Mesothelial cell of epicardium (in vitro differentiated cells): ENCODE measurements at regions not wholly inside any gene's neighbourhood (a gene's known extent, or its start where the extent isn't known, plus 50 kb on each side); places are given as distances from the start of the nearest gene placed in this dataset.
"Not testable (repeated sequence)": the region's sequence is repeated elsewhere in the genome, so short reads cannot be mapped to it uniquely, and the experiment has no call there.

ENCODE experiments used
- DNase-seq, 2 experiments: peaks; one replicate each; pipeline ENCODE4 v3.0.0; 2021; ENCODE audit warnings: low spot score in 2 of 2; ENCODE audit not compliant: unreplicated experiment in 2 of 2
- H3K27ac Mint-ChIP-seq: 2 replicates; pipeline ENCODE4 v1.8.0; 2021; ENCODE audit warnings: mixed read lengths
- H3K27me3 Mint-ChIP-seq: 2 replicates; pipeline ENCODE4 v1.8.0; 2021; ENCODE audit warnings: low read depth, mixed read lengths
- H3K36me3 Mint-ChIP-seq: 2 replicates; pipeline ENCODE4 v1.8.0; 2021; ENCODE audit warnings: mixed read lengths
- H3K4me1 Mint-ChIP-seq: 2 replicates; pipeline ENCODE4 v1.8.0; 2021; ENCODE audit warnings: mixed read lengths
- H3K4me3 Mint-ChIP-seq: 2 replicates; pipeline ENCODE4 v1.8.0; 2021; ENCODE audit warnings: mild to moderate bottlenecking, moderate library complexity, mixed read lengths
- H3K9me3 Mint-ChIP-seq: 2 replicates; pipeline ENCODE4 v1.8.0; 2021; ENCODE audit warnings: mixed read lengths
- TF ChIP-seq, protein P1 (sequence below): fragments of 200-600 bp; sonication (generic); IDR thresholded peaks from one replicate; pipeline ENCODE4 v1.5.0; 2021; ENCODE audit warnings: antibody characterized with exemption; ENCODE audit not compliant: unreplicated experiment

DNA sequence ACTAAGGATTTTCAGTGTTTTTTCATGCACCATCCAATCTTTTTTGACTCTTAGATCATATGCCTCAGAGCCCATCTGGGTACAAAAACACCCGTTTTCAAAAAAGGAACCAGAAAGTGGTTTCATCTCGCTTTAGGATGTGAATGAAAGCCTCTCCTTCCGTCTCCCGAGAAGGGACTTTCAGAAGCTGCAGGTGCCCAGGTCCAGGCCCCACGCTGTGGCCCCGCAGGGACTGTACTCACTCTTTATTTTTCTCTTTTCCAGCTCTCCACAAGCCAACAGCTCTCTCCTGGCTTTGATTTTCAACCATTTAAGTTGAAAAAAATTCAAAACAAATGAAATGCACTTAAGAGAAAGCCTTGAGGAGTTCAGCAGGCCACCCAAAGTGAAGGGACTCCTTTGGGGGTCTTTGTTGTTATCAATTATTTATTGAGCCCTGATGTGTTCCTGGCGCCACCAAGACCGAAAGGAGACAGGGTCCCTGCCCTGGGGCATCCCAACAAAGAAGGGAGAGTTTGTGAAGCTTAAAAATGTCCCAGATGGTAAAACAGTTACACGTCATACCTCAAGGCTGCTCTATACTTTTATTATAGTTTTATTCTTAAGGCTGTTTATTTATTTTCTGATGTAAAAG, 467.3 kb downstream of the PREX1 start:
- no peak overlapping the region for H3K4me3 Mint-ChIP-seq
- TF ChIP-seq, protein P1, sequence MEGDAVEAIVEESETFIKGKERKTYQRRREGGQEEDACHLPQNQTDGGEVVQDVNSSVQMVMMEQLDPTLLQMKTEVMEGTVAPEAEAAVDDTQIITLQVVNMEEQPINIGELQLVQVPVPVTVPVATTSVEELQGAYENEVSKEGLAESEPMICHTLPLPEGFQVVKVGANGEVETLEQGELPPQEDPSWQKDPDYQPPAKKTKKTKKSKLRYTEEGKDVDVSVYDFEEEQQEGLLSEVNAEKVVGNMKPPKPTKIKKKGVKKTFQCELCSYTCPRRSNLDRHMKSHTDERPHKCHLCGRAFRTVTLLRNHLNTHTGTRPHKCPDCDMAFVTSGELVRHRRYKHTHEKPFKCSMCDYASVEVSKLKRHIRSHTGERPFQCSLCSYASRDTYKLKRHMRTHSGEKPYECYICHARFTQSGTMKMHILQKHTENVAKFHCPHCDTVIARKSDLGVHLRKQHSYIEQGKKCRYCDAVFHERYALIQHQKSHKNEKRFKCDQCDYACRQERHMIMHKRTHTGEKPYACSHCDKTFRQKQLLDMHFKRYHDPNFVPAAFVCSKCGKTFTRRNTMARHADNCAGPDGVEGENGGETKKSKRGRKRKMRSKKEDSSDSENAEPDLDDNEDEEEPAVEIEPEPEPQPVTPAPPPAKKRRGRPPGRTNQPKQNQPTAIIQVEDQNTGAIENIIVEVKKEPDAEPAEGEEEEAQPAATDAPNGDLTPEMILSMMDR, result no peak
- no peaks in the 10 kb centered on the region for H3K9me3 Mint-ChIP-seq
- no peak for DNase-seq
- no peaks in the 10 kb centered on the region for H3K27me3 Mint-ChIP-seq
- H3K27ac Mint-ChIP-seq, result no peak overlapping the region
- H3K36me3 Mint-ChIP-seq, result no peaks in the 10 kb centered on the region
- H3K4me1 Mint-ChIP-seq, result no peaks in the 10 kb centered on the region

DNA sequence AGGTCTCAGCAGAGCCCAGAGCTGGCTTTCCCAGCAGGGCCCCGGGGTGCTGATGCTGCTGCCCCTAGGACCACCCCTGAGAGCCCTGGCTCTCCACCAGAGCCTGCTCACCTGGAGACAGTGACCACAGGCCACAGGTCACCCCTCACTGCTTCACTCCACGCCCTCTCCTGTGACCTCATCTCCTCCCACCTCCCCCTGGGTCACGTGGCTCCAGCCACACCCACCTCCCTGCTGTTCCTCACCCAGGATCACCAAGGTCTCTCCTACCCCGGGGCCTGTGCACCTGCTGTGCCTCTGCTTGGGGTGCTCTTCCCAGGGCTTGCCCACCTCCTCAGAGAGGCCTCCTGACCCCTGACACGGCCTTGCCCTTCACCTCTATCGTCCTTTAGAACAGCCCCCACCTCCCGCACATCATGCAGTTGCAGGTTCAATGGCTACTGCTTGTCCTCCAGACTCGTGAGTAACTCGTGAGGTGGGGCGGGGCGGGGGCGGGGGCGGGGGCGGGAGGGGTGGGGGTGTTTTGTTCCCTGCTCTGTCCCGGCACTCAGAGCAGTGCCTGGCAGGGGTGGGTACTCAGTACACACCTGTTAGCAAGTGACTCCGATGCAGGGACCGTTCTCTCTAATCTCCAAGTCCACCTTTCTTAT, 468.0 kb downstream of the PREX1 start:
- no peaks in the 10 kb centered on the region for H3K9me3 Mint-ChIP-seq
- TF ChIP-seq, protein P1, result no peak
- no peaks in the 10 kb centered on the region for H3K4me1 Mint-ChIP-seq
- H3K36me3 Mint-ChIP-seq, result no peaks in the 10 kb centered on the region
- DNase-seq, result no peak
- H3K4me3 Mint-ChIP-seq, result no peak overlapping the region
- no peak overlapping the region for H3K27ac Mint-ChIP-seq
- H3K27me3 Mint-ChIP-seq, result no peaks in the 10 kb centered on the region

GRCh38 chr20:48359055-48359390, 468.8 kb downstream of the PREX1 start:
- H3K9me3 Mint-ChIP-seq, H3K27me3 Mint-ChIP-seq, H3K27ac Mint-ChIP-seq, DNase-seq, H3K36me3 Mint-ChIP-seq, H3K4me3 Mint-ChIP-seq, H3K4me1 Mint-ChIP-seq: not testable (repeated sequence)

GRCh38 chr20:48358176-48359054, 469.4 kb downstream of the PREX1 start:
- TF ChIP-seq, protein P1, result no peak
- Mint-ChIP-seq H3K4me1 (no peaks in the 10 kb centered on the region), H3K36me3 (no peaks in the 10 kb centered on the region), H3K27ac (no peak overlapping the region), H3K27me3 (no peaks in the 10 kb centered on the region), H3K4me3 (no peak overlapping the region), H3K9me3 (peaks cover 9% of the 10 kb centered on the region)
- DNase-seq, result no peak

DNA sequence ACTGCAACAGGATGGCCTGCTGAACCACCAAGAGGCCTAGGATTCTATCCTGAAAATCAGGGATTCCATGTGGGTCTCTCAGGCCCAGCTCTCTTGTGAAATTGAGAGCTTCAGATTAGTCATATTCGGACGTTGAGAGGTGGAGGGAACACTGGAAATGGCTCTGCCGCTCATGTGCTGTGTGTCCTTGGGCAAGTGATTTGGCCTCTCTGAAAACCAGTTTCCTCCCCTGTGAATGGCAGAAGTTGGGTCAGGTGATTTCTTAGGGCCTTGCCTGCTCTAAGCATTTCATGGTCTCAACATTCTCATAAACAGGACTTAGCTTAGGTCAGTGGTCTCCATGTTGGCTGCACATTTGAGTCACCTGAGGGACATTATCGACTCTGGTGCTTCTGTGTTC, 470.1 kb downstream of the PREX1 start:
- Mint-ChIP-seq H3K4me3 (no peak overlapping the region), H3K9me3 (peaks cover 10% of the 10 kb centered on the region), H3K27me3 (no peaks in the 10 kb centered on the region), H3K27ac (no peak overlapping the region), H3K36me3 (no peaks in the 10 kb centered on the region), H3K4me1 (no peaks in the 10 kb centered on the region)
- TF ChIP-seq, protein P1, result no peak
- DNase-seq, result no peak

GRCh38 chr20:48354903-48355302, 472.9 kb downstream of the PREX1 start:
- Mint-ChIP-seq H3K9me3 (peaks cover 10% of the 10 kb centered on the region), H3K27ac (no peak overlapping the region), H3K36me3 (no peaks in the 10 kb centered on the region), H3K4me1 (no peaks in the 10 kb centered on the region), H3K4me3 (no peak overlapping the region), H3K27me3 (no peaks in the 10 kb centered on the region)
- TF ChIP-seq, protein P1, result no peak
- no peak for DNase-seq
